ENCODE measurements at regions not wholly inside any gene's neighbourhood (a gene's known extent, or its start where the extent isn't known, plus 50 kb on each side); places are given as distances from the start of the nearest gene placed in this dataset.
"Not testable (repeated sequence)": the region's sequence is repeated elsewhere in the genome, so short reads cannot be mapped to it uniquely, and the experiment has no call there.

DNA sequence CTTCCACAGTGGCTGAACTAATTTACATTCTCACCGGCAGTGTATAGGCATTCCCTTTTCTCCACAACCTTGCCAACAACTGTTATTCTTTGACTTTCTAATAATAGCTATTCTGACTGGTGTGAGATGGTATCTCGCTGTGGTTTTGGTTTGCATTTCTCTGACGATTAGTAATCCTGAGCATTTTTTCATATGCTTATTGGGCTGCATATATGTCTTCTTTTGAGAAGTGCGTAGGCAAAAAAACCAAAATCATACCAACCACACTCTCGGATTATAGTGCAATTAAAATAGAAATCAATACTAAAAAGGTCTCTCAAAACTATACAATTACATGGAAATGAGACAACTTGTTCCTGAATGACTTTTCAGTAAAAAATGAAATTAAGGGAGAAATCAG, 74.8 kb upstream of the NBPF20 start:
- TF ChIP-seq, protein P1, sequence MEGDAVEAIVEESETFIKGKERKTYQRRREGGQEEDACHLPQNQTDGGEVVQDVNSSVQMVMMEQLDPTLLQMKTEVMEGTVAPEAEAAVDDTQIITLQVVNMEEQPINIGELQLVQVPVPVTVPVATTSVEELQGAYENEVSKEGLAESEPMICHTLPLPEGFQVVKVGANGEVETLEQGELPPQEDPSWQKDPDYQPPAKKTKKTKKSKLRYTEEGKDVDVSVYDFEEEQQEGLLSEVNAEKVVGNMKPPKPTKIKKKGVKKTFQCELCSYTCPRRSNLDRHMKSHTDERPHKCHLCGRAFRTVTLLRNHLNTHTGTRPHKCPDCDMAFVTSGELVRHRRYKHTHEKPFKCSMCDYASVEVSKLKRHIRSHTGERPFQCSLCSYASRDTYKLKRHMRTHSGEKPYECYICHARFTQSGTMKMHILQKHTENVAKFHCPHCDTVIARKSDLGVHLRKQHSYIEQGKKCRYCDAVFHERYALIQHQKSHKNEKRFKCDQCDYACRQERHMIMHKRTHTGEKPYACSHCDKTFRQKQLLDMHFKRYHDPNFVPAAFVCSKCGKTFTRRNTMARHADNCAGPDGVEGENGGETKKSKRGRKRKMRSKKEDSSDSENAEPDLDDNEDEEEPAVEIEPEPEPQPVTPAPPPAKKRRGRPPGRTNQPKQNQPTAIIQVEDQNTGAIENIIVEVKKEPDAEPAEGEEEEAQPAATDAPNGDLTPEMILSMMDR (IDR thresholded peaks at IDR 0.05): not testable (repeated sequence)
- TF ChIP-seq POLR2A (IDR thresholded peaks at IDR 0.05): not testable (repeated sequence)
